C4-2B (cell line): ENCODE measurements at regions not wholly inside any gene's neighbourhood (a gene's known extent, or its start where the extent isn't known, plus 50 kb on each side); places are given as distances from the start of the nearest gene placed in this dataset.

Experiments used
- CTCF ChIP-seq: fragments of 450-650 bp; conservative IDR thresholded peaks from 2 replicates; pipeline ENCODE4 v1.5.1; 2017; ENCODE audit warnings: mild to moderate bottlenecking
- ZFX ChIP-seq: fragments of 450-650 bp; IDR thresholded peaks from 2 replicates; pipeline ENCODE4 v1.6.1; 2017

- TF ChIP-seq CTCF = no peak
- no peak for TF ChIP-seq ZFX
Observed at GRCh38 chr5:62199792-62200716, 106.0 kb upstream of the KIF2A start.
